SKM-1 (cell line): ENCODE measurements at regions not wholly inside any gene's neighbourhood (a gene's known extent, or its start where the extent isn't known, plus 50 kb on each side); places are given as distances from the start of the nearest gene placed in this dataset.
A peak's percentile ranks its signal among the peaks of the same experiment; 100 is the strongest.

Experiments used
- DNase-seq: peaks from one replicate; lab custom pipeline; 2025; ENCODE audit not compliant: unreplicated experiment; lab: John Stamatoyannopoulos, UW

- no peak for DNase-seq
Measured at GRCh38 chr13:60282186-60282585, 114.8 kb upstream of the TDRD3 start.

GRCh38 chr13:60282708-60283107 lies 114.3 kb upstream of the TDRD3 start:
- no peak for DNase-seq

GRCh38 chr13:60286707-60287106 lies 110.3 kb upstream of the TDRD3 start:
- no peak for DNase-seq

GRCh38 chr13:60288569-60288968 lies 108.5 kb upstream of the TDRD3 start:
- no peak for DNase-seq

DNA sequence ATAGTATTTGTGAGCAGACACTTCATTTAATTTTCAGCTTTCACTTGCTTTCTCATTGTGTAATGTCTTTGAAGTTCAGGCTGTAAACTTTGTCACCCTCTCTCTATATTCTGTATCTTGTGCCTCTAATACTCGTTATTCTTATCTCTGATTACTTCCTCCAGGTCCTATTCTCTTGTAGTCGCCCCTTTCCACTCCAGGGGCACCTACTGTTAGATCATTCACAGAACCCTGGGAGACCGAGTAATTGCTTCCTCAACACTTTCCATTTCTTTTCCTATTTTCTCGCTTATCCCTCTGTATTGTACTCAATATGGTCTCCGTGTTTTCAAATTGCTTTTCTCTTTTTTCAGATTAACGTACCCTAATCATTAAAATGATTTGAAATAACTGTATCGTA lies 93.9 kb upstream of the TDRD3 start:
- DNase-seq = no peak

DNA sequence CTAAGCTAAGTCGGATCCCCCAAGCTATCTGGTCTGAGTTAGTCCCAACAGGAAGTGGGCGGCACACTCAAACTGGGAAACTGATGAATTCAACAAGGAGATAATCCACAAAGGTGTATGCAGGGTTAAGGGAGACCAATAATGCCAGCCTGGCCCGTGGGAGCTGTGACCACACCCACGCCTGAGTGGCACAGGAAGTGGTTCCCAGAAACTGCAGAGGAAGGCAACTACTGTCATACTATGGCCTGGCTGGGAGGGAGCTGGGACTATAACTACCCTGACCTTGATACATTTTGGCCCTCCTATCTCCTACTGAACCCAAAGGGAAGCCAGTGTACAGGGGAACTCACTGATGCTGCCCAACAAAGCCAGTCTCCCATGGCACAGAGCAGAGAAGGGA lies 85.5 kb upstream of the TDRD3 start:
- DNase-seq = no peak

- no peak for DNase-seq
Measured at GRCh38 chr13:60312851-60313505, 84.0 kb upstream of the TDRD3 start.

DNA sequence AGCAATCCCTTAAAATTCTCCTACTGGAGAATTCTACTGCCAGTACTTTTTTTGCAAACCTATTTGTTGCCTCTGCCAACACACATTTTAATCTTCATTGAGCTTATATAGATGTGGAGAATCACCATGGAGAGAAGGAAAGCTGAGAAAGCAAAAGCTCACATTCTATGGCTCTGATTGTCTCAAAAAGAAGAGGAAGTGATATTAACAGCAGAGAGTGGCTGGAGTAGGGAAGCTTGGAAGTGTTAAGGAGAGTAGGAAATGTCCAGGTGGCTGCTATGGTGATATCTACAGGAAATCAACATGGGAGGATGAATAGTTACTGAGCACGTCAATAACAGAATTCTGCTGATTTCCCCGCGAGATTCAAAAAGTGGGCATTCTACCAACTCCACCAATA lies 78.8 kb upstream of the TDRD3 start:
- no peak for DNase-seq

GRCh38 chr13:60324131-60324530 lies 72.9 kb upstream of the TDRD3 start:
- DNase-seq = no peak

DNA sequence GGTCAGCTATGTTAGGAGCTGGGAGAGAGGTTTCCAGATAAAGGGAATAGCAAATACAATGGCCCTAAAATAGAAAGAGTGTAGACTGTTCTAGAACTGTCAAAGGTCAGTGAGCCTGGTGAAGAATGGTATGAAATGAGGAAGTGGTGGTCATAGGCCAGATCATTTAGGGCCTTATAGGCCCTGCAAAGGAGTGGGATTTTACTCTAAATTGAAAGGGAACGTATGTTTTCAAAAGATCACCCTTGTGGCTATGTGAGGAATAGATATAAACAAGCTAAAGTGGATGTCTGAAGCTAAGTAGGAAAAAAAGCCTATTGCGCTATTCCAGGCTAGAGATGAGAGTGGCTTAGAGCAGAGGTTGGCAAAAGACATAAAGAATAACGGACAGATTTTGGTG lies 70.7 kb upstream of the TDRD3 start:
- no peak for DNase-seq

GRCh38 chr13:60327511-60327910 lies 69.5 kb upstream of the TDRD3 start:
- DNase-seq = no peak

DNA sequence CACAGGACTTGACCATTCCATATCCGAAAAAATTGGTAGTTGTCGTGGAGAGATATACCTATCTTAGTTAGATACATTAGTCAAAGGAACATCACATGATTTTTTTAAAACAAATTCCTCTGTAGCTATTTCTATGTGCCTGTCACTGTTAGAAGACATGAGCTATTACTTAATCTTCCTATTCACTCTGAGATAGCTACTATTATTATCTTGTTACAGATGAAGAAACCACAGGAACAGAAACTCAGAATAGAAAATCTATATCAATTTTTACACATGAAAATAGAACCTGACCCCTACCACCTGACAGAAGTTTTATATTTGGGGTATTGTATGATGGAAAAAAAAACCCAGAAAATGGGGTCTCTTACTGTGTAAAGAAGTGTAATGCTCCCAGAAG lies 68.9 kb upstream of the TDRD3 start:
- no peak for DNase-seq

- DNase-seq = peak; percentile 43
Measured at GRCh38 chr13:60329221-60329923, 67.6 kb upstream of the TDRD3 start.

- DNase-seq = no peak
Measured at GRCh38 chr13:60331249-60332012, 65.6 kb upstream of the TDRD3 start.

- DNase-seq = no peak
Measured at GRCh38 chr13:60332682-60333081, 64.3 kb upstream of the TDRD3 start.

- DNase-seq = no peak
Measured at GRCh38 chr13:60334310-60334709, 62.7 kb upstream of the TDRD3 start.

- DNase-seq = peak; percentile 24
Measured at GRCh38 chr13:60335531-60335930, 61.5 kb upstream of the TDRD3 start.

- DNase-seq = no peak
Measured at GRCh38 chr13:60338754-60339153, 58.3 kb upstream of the TDRD3 start.

GRCh38 chr13:60343978-60344377 lies 53.0 kb upstream of the TDRD3 start:
- DNase-seq = no peak

DNA sequence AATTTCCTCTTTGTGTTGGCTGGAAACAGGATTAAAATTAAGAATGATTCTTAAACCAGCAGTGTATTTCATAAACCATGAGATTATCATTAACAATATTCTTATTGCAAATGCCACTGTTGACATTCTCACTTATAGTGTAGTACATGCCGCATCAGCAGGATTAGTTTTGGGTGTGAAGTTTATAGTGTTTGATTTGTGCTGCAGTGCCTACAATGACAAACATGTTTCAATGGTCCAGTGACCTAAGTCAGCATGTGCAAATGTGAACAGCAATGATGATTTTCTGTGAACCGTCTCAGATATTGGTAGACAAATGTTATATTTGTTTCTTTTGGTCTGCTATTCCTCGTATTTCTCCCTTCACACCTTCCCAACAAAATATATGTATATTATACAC lies 49.8 kb upstream of the TDRD3 start:
- DNase-seq = no peak
